ENCODE measurements at regions not wholly inside any gene's neighbourhood (a gene's known extent, or its start where the extent isn't known, plus 50 kb on each side); places are given as distances from the start of the nearest gene placed in this dataset.

DNA sequence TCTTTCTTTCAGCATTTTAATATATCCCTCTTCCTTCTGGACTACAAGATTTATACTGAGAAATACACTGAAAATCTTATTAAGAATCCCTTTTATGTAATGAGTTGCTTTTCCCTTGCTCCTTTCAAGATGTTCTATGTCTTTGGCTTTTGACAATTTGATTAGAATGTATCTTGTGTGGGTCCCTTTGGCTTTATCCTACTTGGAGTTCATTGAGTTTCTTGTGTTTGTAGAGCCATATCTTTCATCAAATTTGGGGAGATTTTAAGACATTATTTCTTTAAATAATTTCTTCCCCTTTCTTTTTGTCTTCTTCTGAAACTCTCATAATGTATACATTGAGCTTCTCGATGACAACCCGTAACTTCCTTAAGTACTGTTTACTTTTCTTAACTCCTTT, 739.9 kb upstream of the AMOT start:
- TF ChIP-seq, protein P1, sequence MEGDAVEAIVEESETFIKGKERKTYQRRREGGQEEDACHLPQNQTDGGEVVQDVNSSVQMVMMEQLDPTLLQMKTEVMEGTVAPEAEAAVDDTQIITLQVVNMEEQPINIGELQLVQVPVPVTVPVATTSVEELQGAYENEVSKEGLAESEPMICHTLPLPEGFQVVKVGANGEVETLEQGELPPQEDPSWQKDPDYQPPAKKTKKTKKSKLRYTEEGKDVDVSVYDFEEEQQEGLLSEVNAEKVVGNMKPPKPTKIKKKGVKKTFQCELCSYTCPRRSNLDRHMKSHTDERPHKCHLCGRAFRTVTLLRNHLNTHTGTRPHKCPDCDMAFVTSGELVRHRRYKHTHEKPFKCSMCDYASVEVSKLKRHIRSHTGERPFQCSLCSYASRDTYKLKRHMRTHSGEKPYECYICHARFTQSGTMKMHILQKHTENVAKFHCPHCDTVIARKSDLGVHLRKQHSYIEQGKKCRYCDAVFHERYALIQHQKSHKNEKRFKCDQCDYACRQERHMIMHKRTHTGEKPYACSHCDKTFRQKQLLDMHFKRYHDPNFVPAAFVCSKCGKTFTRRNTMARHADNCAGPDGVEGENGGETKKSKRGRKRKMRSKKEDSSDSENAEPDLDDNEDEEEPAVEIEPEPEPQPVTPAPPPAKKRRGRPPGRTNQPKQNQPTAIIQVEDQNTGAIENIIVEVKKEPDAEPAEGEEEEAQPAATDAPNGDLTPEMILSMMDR (conservative IDR thresholded peaks at IDR 0.05; ENCODE audit: low read length): no peak
- no peak for TF ChIP-seq EZH2phosphoT487 (IDR thresholded peaks at IDR 0.05; ENCODE audit: borderline replicate concordance)
